Adrenal gland (tissue), 5 donors: ENCODE measurements at regions not wholly inside any gene's neighbourhood (a gene's known extent, or its start where the extent isn't known, plus 50 kb on each side); places are given as distances from the start of the nearest gene placed in this dataset.

Experiments used
- CTCF ChIP-seq, 6 experiments: fragments of 450-650 bp in 4 of 6; fragments of 200-600 bp in 2 of 6; sonication (generic) in 1 of 6; IDR thresholded peaks; 1 replicate in 5 of 6; 2 replicates in 1 of 6; pipeline versions ENCODE4 v1.5.1 to v1.8.0; 2016 to 2021; ENCODE audit warnings: antibody characterized with exemption in 6 of 6, mild to moderate bottlenecking in 2 of 6, moderate library complexity in 1 of 6
- POLR2A ChIP-seq, 2 donors: fragments of 450-650 bp; IDR thresholded peaks; one replicate each; pipeline ENCODE4 v1.6.1; 2017; ENCODE audit warnings: antibody characterized with exemption in 2 of 2, mild to moderate bottlenecking in 2 of 2, moderate library complexity in 1 of 2
- donor health status: DM: no; HTN: no; CAD: no.

DNA sequence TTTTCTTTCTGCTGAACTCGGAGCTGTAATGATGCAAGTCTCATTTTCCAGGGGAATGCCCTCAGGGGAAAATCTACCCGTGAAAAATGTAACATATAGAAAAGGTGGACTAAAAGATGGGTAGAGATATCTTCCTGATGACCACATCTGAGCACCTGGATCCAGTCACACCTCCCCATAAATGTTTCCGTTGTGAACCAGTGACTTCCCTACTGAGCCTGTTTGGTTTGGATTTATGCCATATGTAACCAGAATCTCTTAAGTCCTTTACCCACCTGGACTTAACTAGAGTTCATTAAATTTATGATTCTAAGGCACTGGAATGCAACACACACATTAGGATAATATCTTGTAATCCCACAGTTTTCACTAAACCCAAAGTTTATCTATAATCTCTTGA, 171.1 kb downstream of the ZNF330 start:
- TF ChIP-seq CTCF (IDR thresholded peaks at IDR 0.05) (no peak), POLR2A (IDR thresholded peaks at IDR 0.05) (no peak)
